GM12878 (cell line): ENCODE measurements at regions not wholly inside any gene's neighbourhood (a gene's known extent, or its start where the extent isn't known, plus 50 kb on each side); places are given as distances from the start of the nearest gene placed in this dataset.

Experiments
- CBFB ChIP-seq: IDR thresholded peaks from 2 replicates; pipeline ENCODE4 v1.6.1; 2016; ENCODE audit warnings: antibody characterized with exemption, low read depth
- CTCF ChIP-seq, 3 experiments: IDR thresholded peaks in 2 of 3; conservative IDR thresholded peaks in 1 of 3; 2 replicates each; pipeline ENCODE4 v1.5.1; 2011; ENCODE audit warnings: low read depth in 3 of 3, low read length in 3 of 3, mild to moderate bottlenecking in 3 of 3, control low read depth in 2 of 3, moderate library complexity in 2 of 3, inconsistent platforms in 1 of 3, mixed read lengths in 1 of 3; ENCODE audit not compliant: control insufficient read depth in 2 of 3, insufficient read depth in 1 of 3; ENCODE audit errors: extremely low read depth in 1 of 3
- POLR2AphosphoS5 ChIP-seq: IDR thresholded peaks from 2 replicates; pipeline ENCODE4 v1.6.1; 2011; ENCODE audit warnings: mild to moderate bottlenecking, low read length, inconsistent platforms
- RFX5 ChIP-seq: IDR thresholded peaks from 2 replicates; pipeline ENCODE4 v1.6.1; 2011; ENCODE audit warnings: low read depth, low read length, improper control_type of control experiment

DNA sequence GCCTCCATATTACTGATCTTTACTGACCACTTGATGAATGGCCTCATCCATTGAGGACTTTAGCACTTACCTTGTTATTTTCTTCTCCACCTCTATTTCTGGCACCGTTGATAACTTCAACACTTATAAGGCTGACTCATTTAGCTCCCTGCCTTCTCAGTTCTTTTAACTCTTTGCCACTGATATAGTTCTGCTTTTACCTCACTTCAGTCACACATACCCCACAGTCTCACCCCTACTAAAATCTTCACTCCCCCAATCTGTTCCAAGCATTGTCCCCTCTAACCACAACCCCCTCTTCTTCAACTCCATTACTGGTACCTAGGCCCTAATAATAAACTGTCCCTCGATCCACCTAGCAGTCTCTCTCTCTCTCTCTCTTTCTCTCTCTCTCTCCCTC is 141.0 kb downstream of the PAH start:
- TF ChIP-seq POLR2AphosphoS5 (no peak), RFX5 (no peak), CTCF (IDR thresholded peaks at IDR 0.05 in 2 of 3, conservative IDR thresholded peaks at IDR 0.05 in 1 of 3; ENCODE audit: control insufficient read depth in 2 of 3, extremely low read depth in 1 of 3, insufficient read depth in 1 of 3, low read depth in 3 of 3, low read length in 3 of 3) (no peak), CBFB (no peak)
